ENCODE measurements at regions not wholly inside any gene's neighbourhood (a gene's known extent, or its start where the extent isn't known, plus 50 kb on each side); places are given as distances from the start of the nearest gene placed in this dataset.

GRCh38 chr15:37618353-37618752 lies 316.1 kb upstream of the TMCO5A start:
- Histone ChIP-seq H3K27ac (ENCODE audit: low read depth in 1 of 2, low read length in 2 of 2) (no peak overlapping the region), H3K4me3 (ENCODE audit: low read length) (no peak overlapping the region), H3K9me3 (ENCODE audit: control insufficient read depth in 1 of 2, insufficient read depth in 1 of 2, low read length in 2 of 2) (peaks cover 0 to 5% of the 10 kb centered on the region in 2 experiments), H3K27me3 (ENCODE audit: control insufficient read depth in 1 of 2, insufficient read depth in 2 of 2, low read length in 2 of 2) (no peaks in the 10 kb centered on the region), H3K4me1 (ENCODE audit: insufficient read depth, low read length) (no peaks in the 10 kb centered on the region), H3K36me3 (ENCODE audit: insufficient read depth, low read length) (no peaks in the 10 kb centered on the region)
- TF ChIP-seq CTCF (IDR thresholded peaks at IDR 0.05) = no peak
- DNase-seq (no peak), ATAC-seq (ENCODE audit: poor library complexity) (no peak)
- H3K27me3 Mint-ChIP-seq = no peaks in the 10 kb centered on the region
- no peak overlapping the region for H3K4me3 Mint-ChIP-seq
- CTCF ChIA-PET = no interaction called here
- no peaks in the 10 kb centered on the region for H3K36me3 Mint-ChIP-seq (ENCODE audit: low read depth)
- no peak overlapping the region for H3K27ac Mint-ChIP-seq
- intact Hi-C loops (cut with DNase I, micrococcal nuclease) = no loop called here
- peaks cover 7% of the 10 kb centered on the region for H3K9me3 Mint-ChIP-seq
- POLR2A ChIA-PET = no interaction called here
- H3K4me1 Mint-ChIP-seq (ENCODE audit: low read depth) = no peaks in the 10 kb centered on the region

- no peak overlapping the region for H3K27ac ChIP-seq (ENCODE audit: low read depth in 1 of 2, low read length in 2 of 2)
- H3K36me3 Mint-ChIP-seq (ENCODE audit: low read depth) = no peaks in the 10 kb centered on the region
- no peak for ATAC-seq (ENCODE audit: poor library complexity)
- H3K27me3 ChIP-seq (ENCODE audit: control insufficient read depth in 1 of 2, insufficient read depth in 2 of 2, low read length in 2 of 2) = no peaks in the 10 kb centered on the region
- H3K27me3 Mint-ChIP-seq = no peaks in the 10 kb centered on the region
- H3K4me3 Mint-ChIP-seq = no peak overlapping the region
- H3K36me3 ChIP-seq (ENCODE audit: insufficient read depth, low read length) = no peaks in the 10 kb centered on the region
- H3K4me1 ChIP-seq (ENCODE audit: insufficient read depth, low read length) = no peaks in the 10 kb centered on the region
- peaks cover 0 to 5% of the 10 kb centered on the region in 2 experiments for H3K9me3 ChIP-seq (ENCODE audit: control insufficient read depth in 1 of 2, insufficient read depth in 1 of 2, low read length in 2 of 2)
- ChIA-PET POLR2A (no interaction called here), CTCF (no interaction called here)
- no peaks in the 10 kb centered on the region for H3K4me1 Mint-ChIP-seq (ENCODE audit: low read depth)
- intact Hi-C loops (cut with DNase I, micrococcal nuclease) = no loop called here
- H3K4me3 ChIP-seq (ENCODE audit: low read length) = no peak overlapping the region
- no peak for TF ChIP-seq CTCF (IDR thresholded peaks at IDR 0.05)
- H3K9me3 Mint-ChIP-seq = peaks cover 6% of the 10 kb centered on the region
- no peak overlapping the region for H3K27ac Mint-ChIP-seq
- DNase-seq = no peak
These were observed 314.9 kb upstream of the TMCO5A start for GRCh38 chr15:37619358-37620042.

- DNase-seq = no peak
- CTCF ChIA-PET = no interaction called here
These were observed 308.9 kb upstream of the TMCO5A start for GRCh38 chr15:37625576-37625975.

More at GRCh38 chr15:37625576-37625975, 308.9 kb upstream of the TMCO5A start:
- Histone ChIP-seq H3K4me1 (ENCODE audit: insufficient read depth, low read length) (no peaks in the 10 kb centered on the region), H3K36me3 (ENCODE audit: insufficient read depth, low read length) (no peaks in the 10 kb centered on the region), H3K9me3 (ENCODE audit: control insufficient read depth in 1 of 2, insufficient read depth in 1 of 2, low read length in 2 of 2) (peaks cover 0 to 3% of the 10 kb centered on the region in 2 experiments), H3K27me3 (ENCODE audit: control insufficient read depth in 1 of 2, insufficient read depth in 2 of 2, low read length in 2 of 2) (no peaks in the 10 kb centered on the region), H3K27ac (ENCODE audit: low read depth in 1 of 2, low read length in 2 of 2) (no peak overlapping the region), H3K4me3 (ENCODE audit: low read length) (no peak overlapping the region)
- H3K27me3 Mint-ChIP-seq = no peaks in the 10 kb centered on the region
- intact Hi-C loops (cut with DNase I, micrococcal nuclease) = no loop called here
- H3K4me3 Mint-ChIP-seq = no peak overlapping the region
- POLR2A ChIA-PET = no interaction called here
- no peaks in the 10 kb centered on the region for H3K4me1 Mint-ChIP-seq (ENCODE audit: low read depth)
- H3K9me3 Mint-ChIP-seq = peaks cover 2% of the 10 kb centered on the region
- H3K36me3 Mint-ChIP-seq (ENCODE audit: low read depth) = no peaks in the 10 kb centered on the region
- no peak overlapping the region for H3K27ac Mint-ChIP-seq
- TF ChIP-seq CTCF (IDR thresholded peaks at IDR 0.05) = no peak
- no peak for ATAC-seq (ENCODE audit: poor library complexity)
